Left lung (tissue), 4 donors: ENCODE measurements at regions not wholly inside any gene's neighbourhood (a gene's known extent, or its start where the extent isn't known, plus 50 kb on each side); places are given as distances from the start of the nearest gene placed in this dataset.

ENCODE experiments used
- ATAC-seq: fragments of 200-7000 bp; cut with Tn5 transposase; one replicate; pipeline ENCODE4 v1.9.1; 2020; ENCODE audit warnings: moderate library complexity
- DNase-seq, 4 donors: peaks; one replicate each; pipeline ENCODE4 v3.0.0-alpha.2; 2013 to 2020
- H3K27ac ChIP-seq, 2 donors: fragments of 200-600 bp; sonication (generic) in 1 of 2; one replicate each; pipeline versions ENCODE4 v1.5.0 to v1.8.0; 2020 to 2021
- H3K27me3 ChIP-seq, 2 donors: fragments of 200-600 bp; sonication (generic) in 1 of 2; one replicate each; pipeline versions ENCODE4 v1.5.0 to v1.8.0; 2020 to 2021
- H3K36me3 ChIP-seq, 2 donors: fragments of 200-600 bp; sonication (generic) in 1 of 2; one replicate each; pipeline versions ENCODE4 v1.5.0 to v1.8.0; 2020 to 2021
- H3K4me1 ChIP-seq, 2 donors: fragments of 200-600 bp; one replicate each; pipeline ENCODE4 v1.8.0; 2021
- H3K4me3 ChIP-seq, 2 donors: fragments of 200-600 bp; sonication (generic) in 1 of 2; one replicate each; pipeline versions ENCODE4 v1.5.0 to v1.8.0; 2020 to 2021; ENCODE audit warnings: mild to moderate bottlenecking in 1 of 2
- H3K9me3 ChIP-seq, 2 donors: fragments of 200-600 bp; sonication (generic) in 1 of 2; one replicate each; pipeline versions ENCODE4 v1.5.0 to v1.8.0; 2020 to 2021
- CTCF ChIP-seq, 2 donors: fragments of 200-600 bp; sonication (generic) in 1 of 2; IDR thresholded peaks; one replicate each; pipeline versions ENCODE4 v1.5.0 to v1.8.0; 2021; ENCODE audit warnings: antibody characterized with exemption in 2 of 2
- intact Hi-C, 2 donors: fragments of 100-400 bp; cut with DNase I; formaldehyde crosslinking; loops; one replicate each; pipeline versions ENCODE4 v1.11.2 to v1.14.2; 2022
- donor health status: DM: no; HTN: yes; CAD: no.
- donor health status: DM: no; HTN: no; CAD: no.

GRCh38 chr14:58793131-58793740, 155.5 kb downstream of the DACT1 start:
- Histone ChIP-seq H3K27ac (no peak overlapping the region), H3K4me1 (no peaks in the 10 kb centered on the region), H3K27me3 (no peaks in the 10 kb centered on the region), H3K9me3 (no peaks in the 10 kb centered on the region), H3K4me3 (no peak overlapping the region), H3K36me3 (no peaks in the 10 kb centered on the region)
- intact Hi-C loops = no loop called here
- no peak for DNase-seq
- ATAC-seq = no peak
- no peak for TF ChIP-seq CTCF (IDR thresholded peaks at IDR 0.05)

GRCh38 chr14:58794993-58795762, 157.4 kb downstream of the DACT1 start:
- Histone ChIP-seq H3K36me3 (no peaks in the 10 kb centered on the region), H3K9me3 (no peaks in the 10 kb centered on the region), H3K27me3 (no peaks in the 10 kb centered on the region), H3K4me3 (no peak overlapping the region), H3K4me1 (no peaks in the 10 kb centered on the region), H3K27ac (no peak overlapping the region)
- intact Hi-C loops = no loop called here
- DNase-seq = no peak
- no peak for ATAC-seq
- TF ChIP-seq CTCF (IDR thresholded peaks at IDR 0.05) = no peak

- no peaks in the 10 kb centered on the region for H3K4me1 ChIP-seq
- H3K4me3 ChIP-seq = no peak overlapping the region
- peak; percentile 89 for ATAC-seq
- no peak for TF ChIP-seq CTCF (IDR thresholded peaks at IDR 0.05)
- H3K27me3 ChIP-seq = no peaks in the 10 kb centered on the region
- H3K27ac ChIP-seq = no peak overlapping the region
- DNase-seq = peak in 1 of 4 donors; percentile 42
- H3K36me3 ChIP-seq = no peaks in the 10 kb centered on the region
- H3K9me3 ChIP-seq = no peaks in the 10 kb centered on the region
- intact Hi-C loops = no loop called here
Observed at GRCh38 chr14:58796242-58797009, 158.7 kb downstream of the DACT1 start.

GRCh38 chr14:58797010-58797429, 159.3 kb downstream of the DACT1 start:
- no peak overlapping the region for H3K27ac ChIP-seq
- ATAC-seq = peak; percentile 79
- no peak overlapping the region for H3K4me3 ChIP-seq
- H3K27me3 ChIP-seq = no peaks in the 10 kb centered on the region
- no peaks in the 10 kb centered on the region for H3K4me1 ChIP-seq
- no peaks in the 10 kb centered on the region for H3K36me3 ChIP-seq
- DNase-seq = no peak
- intact Hi-C loops = no loop called here
- no peaks in the 10 kb centered on the region for H3K9me3 ChIP-seq
- TF ChIP-seq CTCF (IDR thresholded peaks at IDR 0.05) = no peak

GRCh38 chr14:58798173-58798572, 160.4 kb downstream of the DACT1 start:
- intact Hi-C loops = no loop called here
- TF ChIP-seq CTCF (IDR thresholded peaks at IDR 0.05) = no peak
- Histone ChIP-seq H3K4me3 (no peak overlapping the region), H3K27me3 (no peaks in the 10 kb centered on the region), H3K27ac (no peak overlapping the region), H3K4me1 (no peaks in the 10 kb centered on the region), H3K9me3 (peaks cover 0 to 4% of the 10 kb centered on the region in 2 donors), H3K36me3 (no peaks in the 10 kb centered on the region)
- DNase-seq = no peak
- ATAC-seq = no peak
